ENCODE measurements at regions not wholly inside any gene's neighbourhood (a gene's known extent, or its start where the extent isn't known, plus 50 kb on each side); places are given as distances from the start of the nearest gene placed in this dataset.

DNA sequence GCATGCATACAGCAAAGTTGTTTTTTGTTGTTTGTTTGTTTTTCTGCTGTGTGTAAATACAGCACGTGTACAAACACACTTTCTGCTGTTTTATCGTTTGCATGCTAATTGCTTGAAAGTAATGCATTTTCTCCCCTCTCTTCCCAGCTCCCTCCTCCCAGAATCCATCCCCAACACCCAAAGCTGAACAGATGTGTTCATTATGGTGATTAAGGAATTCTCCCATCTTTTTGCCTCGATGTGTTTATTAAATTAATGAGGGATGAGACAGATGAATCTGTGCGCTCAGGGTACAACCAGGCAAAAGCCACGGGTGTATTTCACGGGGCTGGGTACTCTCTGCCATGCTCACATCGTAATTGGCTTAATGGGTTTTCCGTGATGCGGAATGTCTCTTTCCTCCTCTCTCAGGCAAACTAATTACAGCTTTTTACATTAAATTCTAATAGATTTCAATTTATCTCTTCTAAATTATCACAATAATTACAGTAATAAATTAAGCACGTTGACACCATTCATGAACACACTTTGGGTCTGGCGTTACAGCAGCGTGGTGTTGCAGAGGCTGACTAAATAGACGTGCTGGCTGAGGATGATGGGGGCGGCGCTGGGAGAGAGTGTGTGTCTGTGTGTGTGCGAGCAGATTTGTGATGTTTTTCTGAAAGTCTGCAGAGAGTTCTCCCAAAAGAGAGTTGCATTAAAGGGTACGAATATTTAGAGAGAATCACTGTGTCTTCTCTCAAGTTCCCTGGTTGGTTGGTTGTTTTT, 117.7 kb downstream of the CRLF2 start:
- TF ChIP-seq, protein P1, sequence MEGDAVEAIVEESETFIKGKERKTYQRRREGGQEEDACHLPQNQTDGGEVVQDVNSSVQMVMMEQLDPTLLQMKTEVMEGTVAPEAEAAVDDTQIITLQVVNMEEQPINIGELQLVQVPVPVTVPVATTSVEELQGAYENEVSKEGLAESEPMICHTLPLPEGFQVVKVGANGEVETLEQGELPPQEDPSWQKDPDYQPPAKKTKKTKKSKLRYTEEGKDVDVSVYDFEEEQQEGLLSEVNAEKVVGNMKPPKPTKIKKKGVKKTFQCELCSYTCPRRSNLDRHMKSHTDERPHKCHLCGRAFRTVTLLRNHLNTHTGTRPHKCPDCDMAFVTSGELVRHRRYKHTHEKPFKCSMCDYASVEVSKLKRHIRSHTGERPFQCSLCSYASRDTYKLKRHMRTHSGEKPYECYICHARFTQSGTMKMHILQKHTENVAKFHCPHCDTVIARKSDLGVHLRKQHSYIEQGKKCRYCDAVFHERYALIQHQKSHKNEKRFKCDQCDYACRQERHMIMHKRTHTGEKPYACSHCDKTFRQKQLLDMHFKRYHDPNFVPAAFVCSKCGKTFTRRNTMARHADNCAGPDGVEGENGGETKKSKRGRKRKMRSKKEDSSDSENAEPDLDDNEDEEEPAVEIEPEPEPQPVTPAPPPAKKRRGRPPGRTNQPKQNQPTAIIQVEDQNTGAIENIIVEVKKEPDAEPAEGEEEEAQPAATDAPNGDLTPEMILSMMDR (IDR thresholded peaks at IDR 0.05 in 8 of 11, conservative IDR thresholded peaks at IDR 0.05 in 3 of 11): no peak
- TF ChIP-seq POLR2A (IDR thresholded peaks at IDR 0.05): no peak
- TF ChIP-seq POLR2AphosphoS5 (IDR thresholded peaks at IDR 0.05): no peak
